Midbrain (tissue), 1 donor: ENCODE measurements at regions not wholly inside any gene's neighbourhood (a gene's known extent, or its start where the extent isn't known, plus 50 kb on each side); places are given as distances from the start of the nearest gene placed in this dataset.

ENCODE experiments used
- DNase-seq: peaks from one replicate; lab custom pipeline; 2025; lab: John Stamatoyannopoulos, UW

DNA sequence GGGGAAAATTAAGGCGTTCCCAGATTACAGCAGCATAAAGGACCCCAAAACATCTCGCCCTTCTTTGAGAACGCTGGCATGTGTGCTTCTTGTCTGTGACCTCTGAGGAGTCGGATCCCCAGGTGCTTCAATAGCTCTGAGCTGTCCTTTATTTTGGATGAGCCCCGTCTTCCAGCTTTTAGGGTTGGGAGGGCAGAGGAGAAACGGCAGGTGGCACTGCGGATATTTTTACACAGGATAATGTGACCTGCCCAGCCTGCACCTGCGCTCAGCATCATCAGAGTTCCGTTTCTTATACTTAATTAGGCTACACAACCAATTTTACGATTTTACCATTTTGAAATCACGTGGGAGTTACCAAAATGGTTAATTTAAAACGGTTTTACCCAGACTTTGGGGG is 147.7 kb upstream of the RPS6KA2 start:
- no peak for DNase-seq

DNA sequence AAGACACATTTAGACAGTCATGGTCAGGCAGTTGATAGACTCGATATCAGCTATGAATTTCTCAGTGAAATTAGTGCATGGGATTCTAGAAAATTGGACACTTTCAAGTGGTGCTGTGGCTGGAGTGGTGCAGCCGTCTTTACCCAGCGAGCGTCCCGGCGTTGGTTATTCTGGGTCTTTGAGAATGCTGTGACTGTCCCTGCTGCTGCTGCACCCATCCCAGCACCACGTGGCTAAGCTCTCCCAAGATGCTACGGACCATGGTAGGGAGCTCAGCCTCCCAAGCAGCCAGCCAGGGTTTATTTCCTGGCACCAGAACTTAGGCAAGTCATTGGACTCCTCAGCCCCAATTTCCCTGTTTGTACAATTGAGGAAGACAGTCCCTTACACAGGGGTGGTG is 147.2 kb upstream of the RPS6KA2 start:
- DNase-seq: no peak

DNA sequence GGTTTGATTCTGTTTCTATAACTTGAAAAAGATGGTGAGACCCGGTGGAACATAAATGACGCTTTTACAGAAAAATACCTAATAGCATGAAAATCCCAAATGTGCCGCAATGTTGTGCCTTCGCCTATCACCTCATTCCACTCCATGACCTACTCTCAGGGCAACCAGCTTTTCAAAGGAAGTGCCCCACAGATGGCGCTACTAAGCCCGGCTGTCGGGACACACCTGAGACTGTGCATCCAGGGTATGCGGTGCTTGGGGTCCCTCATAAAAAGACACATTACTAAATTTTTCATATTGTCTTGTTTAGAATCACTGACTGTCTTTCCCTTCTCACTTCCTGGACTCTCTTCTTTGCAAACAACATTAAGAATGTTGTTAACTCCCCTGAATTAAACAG is 145.5 kb upstream of the RPS6KA2 start:
- DNase-seq: no peak

DNA sequence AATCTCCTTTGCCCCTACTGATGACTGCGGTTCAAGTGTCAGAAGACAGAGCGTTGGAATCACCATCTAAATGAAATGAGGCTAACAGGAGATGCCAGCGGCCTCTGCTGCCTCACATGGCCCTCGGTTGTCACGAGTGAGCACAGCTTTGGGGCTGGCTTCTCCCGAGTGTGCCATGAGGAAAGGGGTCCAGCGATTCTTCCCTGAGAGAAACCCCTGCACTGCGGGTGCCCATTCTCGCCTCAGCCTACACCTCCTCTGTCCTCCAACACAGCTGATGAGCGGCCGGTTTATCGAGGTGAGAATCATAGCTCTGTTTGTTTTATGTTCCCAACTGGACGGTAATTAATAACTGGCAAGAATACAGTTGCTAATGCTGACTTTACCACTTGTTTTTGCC is 144.7 kb upstream of the RPS6KA2 start:
- DNase-seq: no peak

DNA sequence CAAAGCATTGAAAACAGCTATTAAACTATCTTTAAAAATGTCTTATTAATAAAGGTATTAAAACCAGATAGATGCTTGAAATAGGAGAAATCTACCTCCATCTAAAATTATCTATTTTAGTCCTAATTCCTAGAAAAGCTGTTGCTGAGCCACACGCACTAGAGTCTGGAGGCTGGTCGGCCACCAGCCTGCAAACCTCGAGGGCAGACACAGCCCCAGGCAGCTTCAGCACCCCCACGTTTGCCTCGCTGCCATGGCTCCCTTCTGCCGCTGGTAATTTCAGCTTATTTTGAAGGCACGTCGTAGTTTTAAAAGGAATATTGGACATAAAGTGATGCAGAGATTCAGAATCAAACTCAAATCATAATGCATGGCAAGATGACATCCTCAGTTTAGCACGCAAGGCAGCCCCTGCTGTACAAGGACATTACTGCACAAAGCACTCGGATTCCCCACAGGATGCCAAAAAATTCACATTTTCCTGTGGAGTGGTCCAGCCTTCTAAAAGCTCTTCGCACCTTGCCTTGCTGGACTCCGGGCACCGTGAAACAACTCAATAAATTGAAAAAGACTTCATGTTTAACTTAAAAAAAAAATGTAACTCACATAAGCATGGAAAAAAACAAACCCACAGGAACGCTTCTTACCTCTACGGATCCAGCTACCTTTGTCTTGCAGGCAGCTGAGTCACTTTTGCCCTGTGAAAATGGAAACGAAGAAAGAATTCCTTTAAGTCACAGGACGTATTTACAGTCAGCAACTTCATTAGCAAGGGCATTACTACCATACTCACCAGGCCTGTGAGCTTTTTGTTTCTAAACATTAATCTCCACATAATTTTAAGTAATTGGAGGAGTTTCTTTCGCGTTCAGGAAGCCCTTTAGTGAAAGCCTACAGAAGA is 143.4 kb upstream of the RPS6KA2 start:
- DNase-seq: no peak

DNA sequence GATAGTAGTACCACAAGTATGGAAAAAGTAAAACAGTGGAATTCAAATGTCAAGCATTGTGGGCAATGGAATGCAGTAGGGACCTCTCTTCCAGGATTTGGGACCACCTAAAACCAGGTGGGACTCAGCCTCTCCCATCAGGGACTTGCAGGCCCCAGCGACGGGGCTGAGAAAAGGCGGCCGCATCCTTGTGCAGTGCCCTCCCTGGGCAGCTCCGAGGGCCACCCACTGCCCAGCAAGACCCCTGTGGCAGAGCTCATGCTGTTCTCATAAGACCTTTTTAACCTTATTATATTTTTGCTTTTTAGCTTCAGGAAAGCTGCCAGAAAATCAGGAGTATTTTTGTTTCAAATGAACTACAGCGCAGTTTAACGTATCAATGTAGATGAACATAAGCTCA is 142.6 kb upstream of the RPS6KA2 start:
- no peak for DNase-seq

DNA sequence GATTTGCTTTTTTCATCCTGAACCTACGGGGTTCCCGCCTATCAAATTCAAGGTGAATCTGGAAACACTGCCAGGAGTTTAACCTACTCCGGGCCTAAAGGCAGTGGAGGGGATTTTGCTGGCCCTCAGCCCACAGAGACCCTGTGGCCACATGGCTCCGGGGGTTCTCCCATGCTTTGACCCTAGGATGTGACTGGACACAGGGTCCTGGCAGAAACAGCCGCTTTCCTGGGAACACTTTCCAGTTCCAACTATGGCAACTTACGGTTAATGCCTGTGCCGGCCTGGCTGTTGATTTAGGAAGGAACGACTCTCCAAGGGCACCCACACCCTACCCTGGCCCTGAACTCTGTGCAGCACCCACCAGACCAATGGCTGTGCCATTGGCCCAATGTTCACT is 141.7 kb upstream of the RPS6KA2 start:
- no peak for DNase-seq

DNA sequence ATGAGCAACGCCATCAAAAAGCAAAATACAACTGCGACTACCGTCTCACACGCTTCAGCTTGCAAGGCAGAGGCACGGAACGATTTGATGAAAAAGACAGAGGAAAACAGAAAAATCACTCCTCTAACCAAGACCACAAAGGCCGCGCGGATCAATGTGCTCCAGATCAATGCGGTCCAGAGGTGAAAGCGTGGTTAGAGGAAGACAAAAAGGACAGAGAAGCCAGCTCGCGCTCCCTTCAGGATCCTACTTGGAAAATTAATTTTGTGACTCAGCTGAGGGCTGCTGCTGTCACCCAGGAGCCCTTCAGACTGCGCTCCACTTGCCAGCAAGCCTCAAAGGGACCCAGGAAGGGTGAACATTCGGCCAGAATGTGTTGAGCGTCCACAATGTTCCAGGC is 140.2 kb upstream of the RPS6KA2 start:
- no peak for DNase-seq

DNA sequence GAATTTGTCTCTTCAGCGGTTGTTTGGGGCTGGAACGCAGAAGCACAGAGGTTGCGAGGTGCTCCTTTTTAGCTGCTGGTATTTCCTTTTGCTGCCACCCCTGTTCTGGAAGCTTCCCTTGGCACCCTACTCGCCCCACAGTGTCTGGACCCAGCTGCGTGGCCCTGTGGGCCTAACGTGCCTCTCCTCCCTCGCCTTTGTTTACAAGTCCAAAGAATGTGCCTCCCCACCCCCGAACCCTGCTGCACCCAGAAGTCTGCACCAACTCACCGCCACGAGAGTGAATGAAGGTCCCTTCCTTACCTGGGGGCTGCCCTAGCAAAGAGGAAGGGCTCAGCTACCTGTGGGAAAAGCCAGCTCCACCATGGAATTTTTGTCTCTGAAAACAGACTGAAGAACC is 139.7 kb upstream of the RPS6KA2 start:
- DNase-seq: no peak

DNA sequence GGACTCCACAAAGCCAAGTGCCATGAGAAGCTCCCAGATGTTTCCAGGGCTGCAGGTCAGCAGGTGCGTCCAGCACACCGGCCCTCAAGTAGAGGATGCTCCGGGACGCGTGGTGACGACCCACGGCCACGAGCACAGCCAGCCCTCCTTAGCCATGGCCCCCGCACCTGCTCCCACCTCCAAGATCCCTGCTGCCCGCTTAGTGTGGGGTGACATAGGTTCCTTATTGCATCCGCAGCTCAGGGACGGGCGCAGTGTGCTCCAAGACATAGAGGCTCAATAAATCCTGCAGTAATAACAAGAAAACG is 138.1 kb upstream of the RPS6KA2 start:
- no peak for DNase-seq

DNA sequence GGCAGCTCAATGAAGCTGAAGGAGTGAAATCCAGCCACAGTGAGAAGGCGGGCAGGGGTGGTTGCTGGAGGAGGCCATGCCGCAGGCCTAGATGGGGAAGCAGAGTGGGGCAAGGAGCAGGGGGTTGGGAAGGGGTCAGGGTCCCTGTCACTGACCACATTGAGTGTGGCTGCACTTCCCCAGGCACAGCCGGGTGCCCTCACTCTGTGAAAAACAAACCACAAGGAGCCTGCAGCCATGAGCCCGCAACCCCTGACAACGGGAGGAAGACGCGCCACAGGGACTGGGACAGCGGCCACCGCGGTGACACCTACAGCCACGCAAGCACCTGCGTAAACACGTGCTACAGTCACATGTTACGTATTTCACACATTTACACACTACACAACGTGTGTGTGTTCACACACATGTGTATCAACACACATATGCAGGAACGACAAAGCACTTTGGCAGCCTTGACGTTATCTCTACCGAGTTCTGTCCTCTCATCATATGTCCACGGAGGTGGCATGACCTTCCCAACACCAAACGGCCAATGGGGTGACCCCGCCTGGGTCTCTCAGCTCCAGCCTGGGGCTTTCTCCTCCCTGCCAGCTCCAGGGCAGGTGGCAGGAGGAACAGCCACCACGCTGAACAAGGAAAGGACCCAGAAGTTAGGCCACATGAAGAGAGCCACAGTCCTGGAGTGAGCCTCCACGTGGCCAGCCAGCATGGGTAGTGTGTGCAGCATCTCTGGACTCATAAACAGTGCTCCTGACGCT is 137.6 kb upstream of the RPS6KA2 start:
- DNase-seq: no peak

DNA sequence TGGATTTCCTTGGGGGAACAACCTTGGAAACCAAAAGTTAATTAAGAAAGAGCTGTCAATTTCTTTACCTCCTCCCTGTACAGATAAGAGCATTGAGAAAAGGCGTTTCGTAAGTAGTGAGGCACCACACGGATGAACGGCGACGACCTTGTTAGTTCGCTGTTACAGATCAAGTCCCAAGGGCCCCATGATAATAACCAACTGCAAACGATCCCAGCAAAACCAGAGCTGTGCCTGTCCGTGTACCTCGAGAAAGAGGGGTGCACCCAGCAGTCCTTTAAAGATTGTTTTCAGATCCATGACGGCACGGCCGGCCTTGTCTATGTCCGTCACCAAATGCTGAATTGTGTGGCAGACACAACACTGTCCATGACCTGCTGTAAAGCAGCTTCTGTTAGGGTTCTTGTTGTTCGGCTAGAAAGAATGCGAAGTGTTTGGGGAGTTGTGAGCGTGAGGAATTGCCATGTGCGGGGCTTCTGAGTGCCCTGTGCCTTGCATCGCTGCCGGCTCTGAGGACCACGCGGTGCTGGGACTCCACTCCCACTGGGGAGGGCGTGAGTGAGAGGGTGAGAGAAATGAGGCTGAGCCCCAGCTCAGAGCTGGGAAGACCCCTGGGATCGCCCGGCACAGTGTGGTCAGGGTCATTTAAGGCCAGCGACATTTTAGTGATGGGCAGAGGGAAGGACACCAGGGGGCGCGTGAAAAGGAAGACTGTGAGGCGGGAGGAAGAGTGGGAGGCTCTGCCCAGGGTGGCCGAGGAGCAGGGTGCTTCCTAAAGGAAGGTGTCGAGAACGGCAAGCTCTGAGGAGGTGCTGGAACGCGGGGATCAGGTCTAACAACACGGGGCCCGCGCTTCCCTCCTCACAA is 136.8 kb upstream of the RPS6KA2 start:
- no peak for DNase-seq

DNA sequence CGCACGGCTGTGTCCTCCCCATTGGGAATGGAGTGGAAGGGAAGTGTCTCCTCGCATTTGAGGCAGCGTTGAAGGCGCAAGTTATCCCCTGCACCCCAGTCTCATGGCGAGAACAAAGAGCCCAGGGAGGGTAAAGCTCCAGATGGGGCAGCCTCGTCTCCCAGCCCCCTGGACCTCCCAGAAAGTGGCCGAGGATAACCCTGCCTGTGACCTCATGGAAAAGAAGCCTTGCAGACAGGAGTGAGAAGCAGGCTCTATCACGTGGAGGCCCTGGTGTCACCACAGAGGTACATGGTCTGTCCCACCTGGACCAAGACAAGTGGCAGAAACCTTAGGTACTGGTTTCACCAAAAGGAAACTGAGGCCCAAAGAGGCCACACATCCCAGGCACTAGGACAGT is 134.8 kb upstream of the RPS6KA2 start:
- DNase-seq: no peak

DNA sequence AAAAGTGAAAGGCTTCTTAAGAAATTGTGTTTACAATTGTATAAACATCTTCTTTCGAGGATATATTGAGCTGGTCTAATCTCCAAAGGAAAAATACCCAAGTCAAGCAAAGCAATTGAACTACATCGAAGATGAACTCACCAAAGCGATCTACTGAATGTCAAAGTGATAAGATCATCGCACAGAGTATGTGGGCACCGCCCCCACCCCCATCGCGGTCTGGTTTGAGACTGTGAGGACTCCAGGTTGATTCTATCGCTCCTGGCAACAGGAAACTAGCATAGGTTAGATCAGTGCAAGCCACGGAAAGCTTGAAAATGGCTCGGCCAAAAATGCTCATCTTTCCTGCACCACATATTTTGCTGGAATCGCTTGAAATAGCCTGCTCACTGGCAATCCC is 133.2 kb upstream of the RPS6KA2 start:
- DNase-seq: no peak

DNA sequence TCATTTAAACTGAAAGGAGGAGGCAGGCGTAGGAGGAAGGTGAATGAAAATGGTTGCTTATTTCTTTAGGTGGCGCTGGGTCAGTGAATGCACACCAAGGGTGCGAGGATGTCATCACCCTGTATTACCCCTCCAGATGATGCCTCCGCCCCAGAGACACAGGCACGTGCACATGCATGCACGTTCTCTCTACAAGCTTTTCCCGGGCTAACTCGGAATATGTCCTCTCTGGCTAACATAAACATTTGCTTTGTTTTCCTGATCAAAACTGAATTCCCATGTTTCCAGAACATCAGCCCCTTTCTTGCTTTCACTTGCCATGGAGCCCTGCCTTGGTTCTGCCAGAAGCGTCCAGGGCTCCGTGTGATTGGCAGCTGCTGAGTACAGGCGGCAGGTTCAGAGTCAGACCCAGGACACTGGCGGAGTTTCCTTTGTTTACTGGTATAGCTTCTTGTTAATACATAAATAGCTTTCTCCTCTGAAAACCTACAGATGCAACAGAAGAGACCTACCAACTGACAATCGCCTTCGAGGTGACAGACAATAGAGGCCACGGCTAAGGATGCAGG is 131.2 kb upstream of the RPS6KA2 start:
- DNase-seq: no peak

DNA sequence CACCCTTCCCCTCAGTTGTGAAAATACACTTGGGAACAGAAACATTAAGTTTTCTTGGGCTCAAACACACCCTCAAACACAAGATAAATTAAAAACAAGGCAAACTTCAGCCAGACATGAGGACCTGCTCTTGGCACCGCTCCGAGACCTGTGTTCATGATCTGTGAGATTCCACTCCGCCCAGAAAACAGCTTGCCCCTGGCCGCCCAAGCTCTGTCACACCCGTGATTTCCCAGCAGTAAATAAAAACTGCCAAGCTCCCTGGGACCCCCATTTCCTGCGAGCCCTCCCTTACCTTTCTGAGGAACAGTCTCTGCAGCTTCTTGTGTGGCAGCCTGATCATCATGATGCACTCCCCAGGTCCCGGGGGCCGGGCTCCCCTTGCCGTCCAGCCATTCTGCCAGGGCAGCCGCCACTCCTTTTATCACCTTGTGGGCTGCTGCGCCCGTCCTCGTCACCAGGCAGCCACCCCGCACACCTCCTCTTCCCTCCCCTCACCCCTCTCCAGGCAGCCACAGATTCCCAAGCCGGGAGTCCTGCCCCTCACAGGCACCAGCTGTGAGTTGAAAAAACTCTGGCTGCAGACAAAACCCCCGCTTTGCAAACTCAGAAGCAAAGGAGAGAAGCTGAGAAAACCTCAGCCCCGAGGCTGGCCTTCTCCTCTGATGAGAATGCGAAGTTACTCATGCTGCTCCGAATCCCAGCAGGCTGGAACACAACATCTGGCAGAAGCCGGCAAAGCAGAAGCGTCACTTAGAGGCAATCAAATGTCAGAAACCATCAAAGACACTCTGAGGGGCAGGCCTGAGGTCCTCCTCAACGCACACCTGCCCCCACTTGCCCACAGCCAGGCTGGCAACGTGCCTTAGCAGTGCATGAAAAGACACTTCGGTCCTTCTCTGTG is 130.4 kb upstream of the RPS6KA2 start:
- no peak for DNase-seq

DNA sequence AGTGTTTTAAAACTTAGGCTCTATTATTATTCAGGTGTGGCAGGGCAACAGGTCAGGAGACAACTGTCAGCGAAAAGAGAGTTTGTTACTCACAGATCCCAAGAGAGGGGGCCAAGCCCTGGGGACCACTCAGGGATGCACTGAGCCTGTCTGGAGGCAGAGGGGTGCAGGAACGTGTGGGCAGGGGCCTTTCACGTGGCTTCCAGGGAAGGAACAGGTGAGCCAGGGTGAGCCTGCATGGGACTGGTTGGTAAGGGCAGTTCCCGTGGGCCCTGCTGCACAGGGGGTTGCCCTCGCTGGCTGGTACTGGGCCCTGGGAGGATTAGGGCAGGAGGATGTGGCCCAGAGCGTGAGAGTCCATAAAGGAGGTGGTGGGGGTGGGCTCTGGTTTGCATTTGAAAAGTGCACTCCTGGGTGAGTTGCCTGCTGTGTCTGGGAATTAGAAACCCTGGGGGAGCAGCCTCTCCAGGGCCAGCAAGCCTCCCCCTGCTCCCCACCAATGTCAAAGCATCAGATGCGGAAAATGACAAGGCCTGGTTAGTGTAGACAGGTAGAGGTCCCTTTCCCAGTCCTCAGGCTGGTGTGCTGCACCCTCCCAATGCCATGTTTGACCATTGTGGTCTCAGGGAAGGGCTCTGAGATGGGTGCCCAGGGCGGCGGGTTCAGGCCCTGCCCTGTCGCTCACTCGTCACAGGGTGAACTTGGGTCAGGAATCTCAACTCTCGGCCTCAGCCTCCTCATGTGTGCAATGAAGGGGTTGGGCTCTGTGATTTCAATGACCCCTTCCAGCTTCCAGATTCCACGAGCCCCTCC is 127.4 kb upstream of the RPS6KA2 start:
- DNase-seq: no peak

DNA sequence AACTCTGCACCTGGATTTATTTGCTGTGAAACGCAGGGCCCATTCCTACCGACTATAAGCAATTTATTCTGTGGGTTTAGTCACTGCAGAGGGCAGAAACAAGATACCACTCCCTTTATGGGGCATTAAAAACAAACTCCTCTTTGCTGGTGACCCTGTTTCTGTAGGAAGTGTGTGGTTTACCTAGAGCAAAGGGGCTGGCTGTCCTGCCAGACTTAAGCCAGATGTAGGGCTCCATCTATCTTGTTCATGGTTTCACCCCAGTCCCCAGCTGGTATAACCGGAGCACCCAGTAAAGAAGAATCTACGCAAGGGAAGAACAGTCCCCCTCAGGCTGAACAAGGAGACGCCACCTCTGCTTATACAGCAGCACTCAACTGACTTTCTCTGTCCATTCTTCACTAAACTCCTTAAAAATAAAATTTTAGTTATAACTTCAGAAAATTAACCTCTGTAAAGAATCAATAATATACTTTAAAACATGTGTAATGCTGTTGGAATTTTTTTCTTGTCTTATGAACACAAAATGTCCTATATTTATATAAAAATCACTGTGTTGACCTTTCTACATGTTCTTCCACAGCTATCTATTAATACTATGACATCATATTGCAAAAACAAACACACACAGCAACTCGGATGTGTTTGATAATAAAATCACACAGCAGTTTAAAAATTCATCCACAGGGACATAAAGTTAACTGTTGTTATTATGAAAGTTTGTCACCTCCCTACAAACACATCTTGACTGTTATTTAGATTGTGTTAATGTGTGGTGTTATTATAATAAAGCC is 126.1 kb upstream of the RPS6KA2 start:
- DNase-seq: no peak

DNA sequence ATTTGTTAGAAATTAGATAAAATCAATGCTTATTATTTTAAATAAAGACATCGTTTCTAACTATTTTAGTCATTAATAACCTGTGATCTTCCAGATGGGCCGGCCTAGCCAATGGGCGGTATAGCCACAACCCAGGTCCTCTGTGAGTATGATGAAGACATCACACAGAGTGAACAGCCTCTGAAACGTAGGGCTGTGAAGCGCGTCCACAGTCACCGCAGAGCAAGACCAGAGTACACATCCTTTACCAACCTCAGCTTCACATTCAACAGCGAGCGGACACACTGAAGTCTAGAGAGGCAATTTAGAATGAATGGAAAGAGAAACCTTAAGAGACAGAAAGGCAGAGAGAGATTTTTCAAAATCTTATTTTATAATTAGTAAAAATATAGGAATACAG is 125.0 kb upstream of the RPS6KA2 start:
- no peak for DNase-seq
